ENCODE measurements at regions not wholly inside any gene's neighbourhood (a gene's known extent, or its start where the extent isn't known, plus 50 kb on each side); places are given as distances from the start of the nearest gene placed in this dataset.
"Not testable (repeated sequence)": the region's sequence is repeated elsewhere in the genome, so short reads cannot be mapped to it uniquely, and the experiment has no call there.

GRCh38 chrX:134071899-134072298 lies 86.5 kb upstream of the GPC3 start:
- TF ChIP-seq CTCF (conservative IDR thresholded peaks at IDR 0.05 in 1 of 2, IDR thresholded peaks at IDR 0.05 in 1 of 2; ENCODE audit: extremely low read depth in 1 of 2, insufficient read depth in 1 of 2, low read depth in 1 of 2, low read length in 2 of 2); EZH2 (IDR thresholded peaks at IDR 0.05; ENCODE audit: borderline replicate concordance, low read length): not testable (repeated sequence)

Data from mammary epithelial cell (primary cell).